GM12892 (cell line): ENCODE measurements at regions not wholly inside any gene's neighbourhood (a gene's known extent, or its start where the extent isn't known, plus 50 kb on each side); places are given as distances from the start of the nearest gene placed in this dataset.

ENCODE experiments used
- POLR2A ChIP-seq: IDR thresholded peaks from 2 replicates; pipeline ENCODE4 v1.6.1; 2011; ENCODE audit warnings: low read depth, low read length, control low read depth
- POLR2AphosphoS5 ChIP-seq: IDR thresholded peaks from 2 replicates; pipeline ENCODE4 v1.6.1; 2011; ENCODE audit warnings: low read depth, low read length, control low read depth
- TAF1 ChIP-seq: IDR thresholded peaks from 2 replicates; pipeline ENCODE4 v1.6.1; 2011; ENCODE audit warnings: low read depth, mild to moderate bottlenecking, control low read depth, low read length, borderline replicate concordance

DNA sequence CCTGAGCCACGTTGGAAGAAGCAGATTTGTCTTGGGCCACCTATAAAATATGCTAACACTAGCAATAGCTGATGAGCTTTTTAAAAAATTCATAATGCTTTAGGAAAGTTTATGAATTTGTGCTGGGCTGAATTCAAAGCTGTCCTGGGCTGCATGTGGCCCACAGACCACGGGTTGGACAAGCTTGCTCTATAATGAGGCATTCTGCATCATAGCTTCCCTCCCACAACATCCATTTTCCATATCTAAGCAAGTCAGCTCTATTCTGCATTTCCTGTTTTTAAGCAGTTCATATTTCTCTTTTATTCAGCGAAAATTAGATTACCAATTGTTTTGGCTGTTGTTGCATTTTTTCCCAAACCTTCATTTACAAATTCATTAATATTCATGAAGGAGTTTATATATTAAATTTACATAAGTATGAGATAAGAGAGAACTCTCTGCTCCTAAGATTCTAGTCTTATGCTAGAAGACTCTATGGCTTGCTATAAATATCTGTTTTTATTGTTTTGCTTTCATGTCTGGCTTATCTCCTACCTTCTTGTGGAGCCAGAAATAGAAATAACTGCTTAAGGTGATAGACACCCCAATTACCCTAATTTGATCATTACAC is 114.5 kb upstream of the HNRNPA3 start:
- TF ChIP-seq POLR2A, result no peak
- no peak for TF ChIP-seq TAF1
- no peak for TF ChIP-seq POLR2AphosphoS5
